Astrocyte (in vitro differentiated cells and primary cell): ENCODE measurements at regions not wholly inside any gene's neighbourhood (a gene's known extent, or its start where the extent isn't known, plus 50 kb on each side); places are given as distances from the start of the nearest gene placed in this dataset.

Experiments used
- CTCF ChIP-seq: IDR thresholded peaks from 2 replicates; pipeline ENCODE4 v1.5.1; 2011; ENCODE audit warnings: low read depth, mild to moderate bottlenecking, inconsistent platforms, low read length, moderate library complexity; ENCODE audit not compliant: insufficient read depth
- EZH2 ChIP-seq: IDR thresholded peaks from 2 replicates; pipeline ENCODE4 v1.6.1; 2012; ENCODE audit warnings: mild to moderate bottlenecking, low read length, inconsistent platforms; ENCODE audit not compliant: insufficient read depth

- TF ChIP-seq CTCF, result no peak
- TF ChIP-seq EZH2, result no peak
Observed at GRCh38 chr3:67906261-67906660, 251.8 kb upstream of the SUCLG2 start.
